Neural progenitor cell (in vitro differentiated cells): ENCODE measurements at regions not wholly inside any gene's neighbourhood (a gene's known extent, or its start where the extent isn't known, plus 50 kb on each side); places are given as distances from the start of the nearest gene placed in this dataset.

Experiments
- CTCF ChIP-seq: fragments of 200-600 bp; sonication (generic); IDR thresholded peaks from 2 replicates; pipeline ENCODE4 v1.5.1; 2017; ENCODE audit warnings: antibody characterized with exemption, mild to moderate bottlenecking
- EZH2 ChIP-seq: fragments of 200-600 bp; sonication (generic); IDR thresholded peaks from 2 replicates; pipeline ENCODE4 v1.6.1; 2017; ENCODE audit warnings: antibody characterized with exemption, mild to moderate bottlenecking, moderate library complexity
- EZH2phosphoT487 ChIP-seq: fragments of 200-600 bp; sonication (generic); IDR thresholded peaks from 2 replicates; pipeline ENCODE4 v1.6.1; 2017; ENCODE audit warnings: antibody characterized with exemption

GRCh38 chr6:56787209-56787608 is 144.5 kb upstream of the DST start:
- no peak for TF ChIP-seq CTCF
- no peak for TF ChIP-seq EZH2
- TF ChIP-seq EZH2phosphoT487, result no peak
